DMS153 (cell line): ENCODE measurements at regions not wholly inside any gene's neighbourhood (a gene's known extent, or its start where the extent isn't known, plus 50 kb on each side); places are given as distances from the start of the nearest gene placed in this dataset.
"Not testable (repeated sequence)": the region's sequence is repeated elsewhere in the genome, so short reads cannot be mapped to it uniquely, and the experiment has no call there.

Experiments
- DNase-seq: peaks from one replicate; lab custom pipeline; 2025; lab: John Stamatoyannopoulos, UW

DNA sequence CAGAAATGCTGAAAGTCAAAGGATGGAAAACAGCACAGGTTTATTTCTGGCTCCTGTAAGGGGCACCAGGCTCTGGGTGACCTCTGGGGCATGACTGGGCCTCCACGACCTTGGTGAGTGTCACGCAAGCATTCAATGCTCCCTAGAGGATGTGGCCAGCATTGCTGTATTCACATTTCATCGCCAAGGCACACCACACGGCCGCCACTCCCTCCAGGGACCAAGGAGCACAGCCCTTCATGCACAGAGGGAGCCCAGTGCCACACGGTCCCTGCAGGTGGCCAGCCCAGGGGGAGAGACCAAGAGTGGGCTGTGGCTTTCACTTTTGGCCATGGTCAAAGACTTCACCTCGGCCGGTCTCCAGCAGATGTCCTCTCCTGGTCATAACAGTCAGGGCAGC lies 137.4 kb upstream of the TNRC6C start:
- peak; percentile 27 for DNase-seq

DNA sequence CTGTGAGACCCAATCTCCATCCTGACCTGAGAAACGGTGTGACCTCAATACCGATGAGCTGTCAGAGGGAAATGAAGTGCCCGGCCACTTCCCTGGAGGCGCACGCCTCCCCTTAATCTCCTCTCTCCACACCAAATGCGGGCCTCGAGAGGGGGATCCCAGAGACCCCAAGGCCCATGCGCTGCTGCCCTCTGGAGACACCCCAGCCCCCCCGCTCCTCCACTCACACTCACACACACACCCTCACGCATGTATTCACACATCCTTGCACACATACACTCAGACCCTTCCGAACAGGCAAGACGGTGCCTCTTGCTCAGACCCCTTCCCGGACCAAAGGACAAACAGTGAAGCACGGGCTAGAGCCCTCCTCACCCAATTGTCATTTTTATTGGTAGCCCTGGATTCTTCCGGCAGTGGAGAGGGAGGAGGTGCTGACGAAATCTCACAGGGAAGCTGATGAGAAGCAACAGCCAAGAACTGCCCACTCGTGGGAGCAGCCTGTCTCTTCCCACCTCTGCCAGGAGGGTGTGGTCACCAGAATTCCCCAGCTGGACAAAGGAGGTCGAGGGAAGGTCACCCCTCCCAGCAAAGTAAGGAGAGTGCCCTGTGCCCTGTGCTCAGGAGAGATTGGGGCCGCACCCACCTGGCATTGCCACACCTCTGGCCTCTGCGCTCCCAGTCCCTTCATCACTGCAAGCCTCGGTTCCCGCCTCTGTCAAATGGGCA lies 136.0 kb upstream of the TNRC6C start:
- DNase-seq: no peak

DNA sequence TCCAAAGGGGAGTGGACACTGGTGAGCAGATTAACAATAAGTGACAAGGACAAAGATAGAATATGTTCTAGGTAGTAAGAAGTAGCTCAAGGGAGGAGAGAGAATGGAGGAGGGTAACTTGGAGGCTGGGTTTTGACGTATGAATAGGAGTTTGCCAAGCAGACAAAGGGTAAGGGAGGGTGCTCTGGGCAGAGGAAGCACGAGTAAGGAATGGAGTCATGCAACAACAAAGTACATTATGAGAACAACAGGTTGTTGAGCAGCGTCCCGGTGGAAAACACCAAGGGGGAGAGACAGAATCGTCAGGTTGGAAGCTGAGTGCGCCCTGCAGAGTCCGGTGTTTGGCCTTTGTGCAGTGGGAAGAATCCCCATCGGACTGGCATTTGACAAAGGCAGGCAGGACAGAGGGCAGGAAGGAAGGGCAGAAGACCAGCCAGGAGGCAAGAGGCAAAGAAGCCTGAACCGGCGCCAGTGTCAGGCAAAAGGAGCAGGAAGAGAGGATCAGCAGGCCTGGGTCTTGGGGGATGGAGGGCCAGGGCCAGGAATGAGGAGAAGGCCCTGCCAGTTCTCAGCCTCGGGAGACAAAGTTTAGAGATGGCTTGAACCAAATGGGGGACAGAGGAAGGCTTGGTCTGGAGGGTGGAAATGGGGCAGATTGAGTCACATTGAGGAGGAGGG lies 134.3 kb upstream of the TNRC6C start:
- DNase-seq: no peak

DNA sequence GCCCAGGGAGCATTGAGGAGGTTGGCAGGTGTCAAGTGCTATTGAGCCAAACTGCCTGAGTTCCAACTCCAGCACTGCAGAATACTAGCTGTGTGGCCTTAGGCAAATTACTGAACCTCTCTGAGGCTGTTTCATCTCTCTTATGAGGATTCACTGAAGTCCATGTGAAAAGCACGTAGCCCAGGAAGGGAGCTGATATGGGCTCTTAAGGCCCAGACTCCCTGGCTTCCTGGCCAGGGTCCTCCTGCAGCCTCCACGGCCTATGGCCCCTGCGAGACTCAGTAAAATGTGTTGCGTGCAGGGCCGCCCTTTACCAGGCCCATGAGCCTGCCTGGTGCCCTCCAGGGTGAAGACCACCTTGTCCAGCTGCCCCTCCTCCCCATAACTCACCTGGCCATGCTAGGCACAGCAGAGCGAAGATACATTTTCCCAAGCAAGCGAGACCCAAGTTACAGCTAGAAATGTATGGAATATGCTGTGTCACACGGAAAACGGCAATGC lies 133.7 kb upstream of the TNRC6C start:
- DNase-seq: no peak

DNA sequence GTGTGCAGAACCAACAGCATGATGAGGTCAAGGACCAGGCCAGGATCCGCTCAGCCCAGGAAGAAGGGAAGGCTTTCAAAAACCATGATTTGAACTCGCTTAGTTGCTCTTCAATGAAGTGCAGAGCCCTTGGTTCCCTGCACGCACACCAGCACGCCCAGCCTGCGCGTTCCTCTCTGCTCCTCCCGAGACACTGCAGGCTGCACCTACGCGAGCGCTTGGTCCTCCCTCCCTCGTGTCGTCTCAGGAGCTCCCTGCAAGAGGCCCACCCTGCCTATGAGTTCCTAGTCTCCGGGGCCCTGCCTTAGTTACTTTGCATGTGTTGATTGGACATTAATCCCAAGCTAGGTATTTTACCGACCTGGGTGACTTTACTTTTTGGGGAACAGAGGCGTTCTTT lies 132.9 kb upstream of the TNRC6C start:
- DNase-seq: no peak

DNA sequence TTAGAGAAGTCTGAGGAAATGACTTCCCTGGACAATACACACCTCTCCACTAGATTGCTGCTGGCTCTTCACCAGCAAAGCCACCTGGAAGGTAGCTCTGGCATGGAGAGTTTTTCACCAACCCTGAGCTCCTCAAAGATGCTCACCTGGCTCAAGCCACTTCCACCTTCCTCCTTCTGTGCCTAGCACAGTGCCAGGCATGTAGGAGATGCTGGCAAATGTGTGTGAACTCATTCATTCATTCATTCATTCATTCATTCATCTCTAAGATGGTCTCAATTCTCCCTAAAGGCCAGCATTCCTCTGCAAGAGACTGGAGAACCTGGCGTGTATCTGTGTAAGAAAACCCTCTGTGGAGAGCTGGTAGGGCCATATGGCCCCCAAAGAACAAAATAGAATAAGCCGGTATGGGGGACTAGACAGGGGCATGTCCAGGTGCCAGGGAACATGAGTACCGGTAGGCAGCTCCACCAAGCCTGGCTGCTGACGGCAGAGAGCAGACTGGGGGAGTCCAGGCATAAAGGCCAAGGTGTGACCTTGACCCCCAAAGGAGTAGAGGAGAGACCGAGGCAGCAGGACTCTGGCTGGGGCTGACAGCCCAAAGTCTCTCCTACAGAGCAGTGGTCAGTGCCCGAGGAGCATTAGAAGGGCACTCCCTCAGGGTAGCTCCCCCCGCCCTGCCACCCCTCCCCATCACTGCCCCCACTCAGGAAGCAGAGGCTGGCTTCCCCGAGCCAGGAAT lies 132.2 kb upstream of the TNRC6C start:
- no peak for DNase-seq

DNA sequence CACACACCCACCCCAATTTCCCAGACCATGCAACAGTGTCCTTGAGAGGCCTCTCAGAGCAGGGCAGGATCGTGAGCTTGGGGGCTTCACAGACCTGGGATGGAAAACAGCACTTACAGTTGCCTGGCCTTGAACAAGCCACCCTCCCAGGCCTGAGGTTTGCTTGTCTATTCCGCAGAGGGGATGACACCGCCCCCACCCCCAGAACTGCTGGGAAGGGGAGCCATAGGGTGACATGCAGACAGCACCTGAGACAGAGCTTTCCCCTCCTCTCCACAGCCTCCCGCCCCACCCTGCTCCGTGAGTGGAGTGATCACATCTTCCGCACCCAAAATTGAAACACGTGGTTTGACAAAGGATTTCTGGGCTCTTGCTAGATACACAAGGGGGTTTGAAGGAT lies 131.5 kb upstream of the TNRC6C start:
- DNase-seq: no peak

DNA sequence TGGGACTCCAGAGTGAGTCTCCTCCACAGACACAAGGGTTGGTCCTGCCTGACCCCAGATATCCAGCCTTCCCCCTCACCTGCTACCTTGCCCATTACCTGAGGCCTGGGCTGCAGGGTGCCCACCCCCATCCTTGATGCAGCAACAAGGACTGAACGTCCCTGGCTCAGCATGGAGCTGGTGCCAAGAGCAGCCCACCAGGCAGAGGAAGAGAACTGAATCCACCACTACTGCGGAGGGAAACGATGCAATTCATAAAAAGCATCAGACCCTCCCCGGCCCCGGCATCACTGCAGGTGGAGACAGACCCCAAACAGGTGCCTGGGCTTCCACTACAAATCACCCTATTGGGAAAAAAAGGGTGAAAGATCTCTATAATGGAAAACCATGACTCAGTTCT lies 131.0 kb upstream of the TNRC6C start:
- DNase-seq: no peak

DNA sequence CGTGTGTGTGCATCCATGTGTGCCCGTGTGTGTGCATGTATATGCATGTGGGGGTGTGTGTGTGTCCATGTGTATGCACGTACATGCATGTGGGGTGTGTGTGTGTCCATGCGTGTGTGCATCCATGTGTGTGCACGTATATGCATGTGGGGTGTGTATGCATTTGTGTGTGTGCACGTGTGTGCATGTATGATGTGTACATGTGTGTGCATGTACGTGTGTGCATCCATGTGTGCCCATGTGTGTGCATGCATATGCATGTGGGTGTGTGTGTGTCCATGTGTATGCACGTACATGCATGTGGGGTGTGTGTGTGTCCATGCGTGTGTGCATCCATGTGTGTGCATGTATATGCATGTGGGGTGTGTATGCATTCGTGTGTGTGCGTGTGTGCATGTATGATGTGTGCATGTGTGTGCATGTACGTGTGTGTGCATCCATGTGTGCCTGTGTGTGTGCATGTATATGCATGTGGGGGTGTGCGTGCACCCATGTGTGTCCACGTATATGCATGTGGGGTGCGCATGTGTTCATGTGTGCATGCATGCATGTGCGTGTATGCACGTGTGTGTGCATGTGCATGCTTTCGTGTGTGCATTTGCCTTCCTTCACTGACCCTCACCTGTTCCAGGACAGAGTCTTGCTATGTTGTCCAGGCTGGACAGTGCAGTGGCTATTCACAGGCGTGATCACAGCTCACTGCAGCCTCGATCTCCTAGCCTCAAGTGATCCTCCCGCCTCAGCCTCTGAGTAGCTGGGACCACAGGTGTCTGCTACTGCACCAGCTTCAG lies 129.6 kb upstream of the TNRC6C start:
- no peak for DNase-seq

DNA sequence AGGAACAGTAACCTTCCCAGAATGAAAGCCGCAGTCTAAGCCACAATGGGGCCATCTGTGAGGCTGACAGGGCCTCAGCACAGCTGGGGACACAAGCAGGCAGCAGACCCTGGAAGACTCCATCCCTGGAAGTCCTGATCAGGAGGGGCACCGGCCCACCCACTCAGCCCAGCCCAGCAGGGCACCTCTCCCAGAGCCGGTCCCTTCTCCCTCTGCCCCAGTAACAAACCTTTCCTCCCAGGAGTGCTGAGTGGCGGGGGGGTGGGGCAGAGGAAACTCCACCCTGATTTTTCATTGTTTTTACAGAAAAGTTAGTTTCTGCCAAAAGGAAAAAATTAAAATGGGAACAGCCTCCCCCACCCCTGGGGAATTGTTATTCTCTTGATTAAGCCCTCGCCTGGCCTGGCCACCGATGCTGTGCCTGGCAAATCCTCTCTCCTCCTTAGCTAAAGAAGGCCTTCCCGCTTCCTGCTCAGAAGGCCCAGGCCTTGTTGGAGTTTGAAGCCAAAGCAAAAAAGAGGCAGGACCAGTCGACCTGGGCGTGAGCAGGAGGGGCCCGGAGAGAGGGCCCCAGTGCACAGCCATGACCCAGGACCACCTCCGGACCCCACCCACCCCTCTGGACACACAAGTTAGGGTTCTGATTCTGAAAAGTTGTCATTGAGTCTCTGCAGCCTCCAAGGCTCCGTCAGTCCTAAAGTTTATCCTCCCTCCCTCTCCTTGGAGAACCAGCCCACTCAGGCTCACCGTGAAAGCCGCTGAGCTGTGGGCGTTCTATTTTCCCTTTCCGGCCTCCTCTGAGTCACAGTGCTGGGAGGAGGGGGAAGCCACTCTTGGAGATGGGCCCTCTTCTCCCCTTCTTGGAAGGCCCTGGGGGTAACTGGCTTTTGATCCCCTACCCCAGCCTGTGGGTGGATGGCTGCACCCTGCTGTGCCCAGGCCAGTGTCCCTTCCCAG lies 128.4 kb upstream of the TNRC6C start:
- DNase-seq: no peak

DNA sequence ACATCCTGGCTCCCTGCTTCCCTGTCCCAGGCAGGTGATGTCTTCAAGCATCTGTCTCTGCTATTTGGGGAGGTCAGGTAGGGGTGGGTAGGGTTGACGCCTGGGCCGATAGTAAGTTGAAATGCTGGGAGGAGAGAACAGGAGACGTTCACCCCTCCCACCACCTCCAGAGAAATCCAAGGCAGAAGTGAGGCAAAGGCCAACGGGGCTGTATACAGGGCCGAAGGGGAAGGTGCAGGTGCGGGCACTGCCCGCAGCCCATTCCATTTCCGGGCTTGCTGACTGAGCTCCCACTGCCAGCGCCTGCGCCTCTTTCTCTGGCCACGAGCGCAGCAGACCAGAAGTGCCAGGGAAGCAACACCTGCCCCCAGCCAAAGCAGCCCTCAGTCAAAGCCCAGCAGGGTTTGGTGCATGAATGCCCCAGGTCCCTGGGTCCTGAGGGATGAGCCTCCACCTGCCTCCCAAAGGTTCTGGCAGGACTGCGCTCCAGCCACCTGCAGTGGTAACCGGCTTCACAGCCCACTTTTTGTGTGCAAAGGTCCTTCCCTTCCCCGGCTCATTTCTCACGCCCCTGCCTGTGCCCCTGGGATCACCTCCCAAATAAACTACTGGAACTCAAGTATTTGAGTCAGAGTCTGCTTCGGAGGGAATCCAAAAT lies 127.6 kb upstream of the TNRC6C start:
- no peak for DNase-seq

DNA sequence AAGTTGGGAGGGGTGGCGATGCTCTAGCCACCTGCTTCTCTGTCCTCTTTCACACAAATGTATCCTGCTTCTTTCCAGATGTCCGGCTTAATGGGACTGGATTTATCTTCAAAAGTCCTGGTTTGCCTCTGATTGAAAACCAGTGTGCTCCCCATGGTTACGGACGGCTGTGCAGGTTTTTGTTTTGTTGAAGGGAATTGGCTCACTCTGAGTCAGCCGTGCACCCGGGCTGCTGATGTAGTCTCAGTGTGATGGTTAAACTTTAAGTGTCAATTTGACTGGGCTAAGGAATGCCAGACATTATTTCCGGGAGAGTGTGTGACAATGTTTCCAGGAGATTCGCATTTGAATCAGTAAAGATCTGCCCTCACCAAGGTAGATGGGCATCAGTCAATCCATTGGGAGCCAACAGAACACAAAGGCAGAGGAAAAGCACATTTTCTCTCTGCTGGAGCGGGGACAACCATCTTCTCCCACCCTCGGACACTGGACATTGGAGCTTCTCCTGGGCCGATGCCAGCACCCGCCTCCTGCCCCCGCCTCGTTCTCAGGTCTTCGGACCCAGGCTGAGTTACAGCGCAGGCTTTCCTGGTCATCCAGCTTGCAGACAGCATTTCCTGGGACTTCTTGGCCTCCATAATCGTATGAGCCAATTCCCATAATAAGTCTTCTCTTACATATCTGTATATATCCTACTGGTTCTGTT lies 126.9 kb upstream of the TNRC6C start:
- DNase-seq: no peak

DNA sequence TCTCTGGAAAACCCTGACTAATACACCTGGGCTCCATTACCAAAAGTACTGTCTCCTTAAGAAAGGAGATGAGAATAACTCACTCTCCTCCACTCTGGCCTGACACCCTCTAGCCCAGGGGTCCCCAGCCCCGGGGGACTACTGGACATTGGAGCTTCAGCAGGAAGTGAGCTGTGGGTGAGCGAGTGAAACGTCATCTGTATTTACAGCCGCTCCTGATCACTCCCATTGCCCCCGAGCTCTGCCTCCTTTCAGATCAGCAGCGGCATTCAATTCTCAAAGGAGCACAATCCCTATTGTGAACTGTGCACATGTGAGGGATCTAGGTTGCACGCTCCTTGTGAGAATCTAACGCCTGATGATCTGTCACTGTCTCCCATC lies 126.3 kb upstream of the TNRC6C start:
- no peak for DNase-seq

DNA sequence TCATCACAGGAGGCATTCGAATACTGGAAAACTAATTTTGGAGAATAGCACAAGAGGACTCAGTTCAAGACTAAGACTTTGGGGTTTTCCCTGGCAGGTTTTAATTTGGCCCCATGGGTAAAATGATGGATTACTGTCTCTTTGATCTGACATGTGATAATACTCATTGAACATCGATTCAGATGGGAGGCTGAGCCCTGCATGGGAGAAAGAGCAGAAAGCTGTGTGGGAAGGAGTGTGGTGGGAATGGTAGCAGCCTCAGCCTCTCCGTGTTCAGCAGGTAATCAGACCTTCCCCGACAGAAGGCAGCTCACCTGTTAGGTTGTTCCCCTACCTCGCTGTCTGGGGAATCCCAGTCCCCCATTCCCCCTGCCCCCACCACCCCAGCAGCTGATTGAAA lies 124.7 kb upstream of the TNRC6C start:
- DNase-seq: no peak

DNA sequence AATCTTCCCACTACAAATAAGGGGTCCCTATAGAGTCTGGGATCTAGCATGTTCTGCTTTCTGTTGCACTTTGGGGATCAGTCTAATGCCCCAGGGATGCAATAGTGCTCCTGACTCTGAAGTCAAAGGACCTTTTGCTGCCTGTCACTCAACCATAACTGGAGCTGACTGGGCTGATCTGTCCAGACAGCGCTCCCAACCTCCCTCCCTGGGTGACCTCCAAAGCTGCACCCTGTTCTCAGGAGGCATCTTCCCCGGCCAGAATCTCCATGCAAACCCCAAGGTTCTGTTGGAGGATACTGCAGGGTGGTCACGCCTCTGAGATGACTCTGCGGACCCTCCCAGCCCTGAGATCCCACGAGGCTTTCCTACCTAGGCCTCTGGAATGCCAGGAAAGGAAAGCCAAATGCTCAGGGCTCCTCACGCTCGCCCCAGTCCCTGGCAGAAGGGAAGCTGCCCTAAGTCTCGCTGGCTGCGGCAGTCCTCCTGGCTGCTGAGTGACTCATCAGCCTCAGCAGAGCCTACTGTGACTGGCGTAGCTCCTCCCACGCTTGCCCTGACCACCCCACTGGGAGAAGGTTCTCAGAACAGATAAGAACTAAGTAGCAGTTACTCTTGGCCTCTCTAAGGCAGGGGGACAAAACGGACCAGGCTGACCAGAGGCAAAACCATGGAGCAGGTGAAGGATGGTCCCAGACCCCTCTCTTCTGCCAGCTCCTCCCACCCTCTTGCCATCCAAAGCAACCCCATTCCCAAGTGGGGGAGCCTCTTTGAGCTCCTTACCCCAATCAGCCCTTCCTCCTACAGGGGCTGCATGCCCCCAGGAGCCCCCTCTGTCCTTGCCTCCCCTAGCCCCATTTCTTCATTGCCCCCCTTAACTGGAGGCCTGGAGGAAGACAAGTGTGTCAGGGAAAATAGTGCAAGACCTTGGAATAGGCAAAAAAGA lies 124.1 kb upstream of the TNRC6C start:
- DNase-seq: no peak

DNA sequence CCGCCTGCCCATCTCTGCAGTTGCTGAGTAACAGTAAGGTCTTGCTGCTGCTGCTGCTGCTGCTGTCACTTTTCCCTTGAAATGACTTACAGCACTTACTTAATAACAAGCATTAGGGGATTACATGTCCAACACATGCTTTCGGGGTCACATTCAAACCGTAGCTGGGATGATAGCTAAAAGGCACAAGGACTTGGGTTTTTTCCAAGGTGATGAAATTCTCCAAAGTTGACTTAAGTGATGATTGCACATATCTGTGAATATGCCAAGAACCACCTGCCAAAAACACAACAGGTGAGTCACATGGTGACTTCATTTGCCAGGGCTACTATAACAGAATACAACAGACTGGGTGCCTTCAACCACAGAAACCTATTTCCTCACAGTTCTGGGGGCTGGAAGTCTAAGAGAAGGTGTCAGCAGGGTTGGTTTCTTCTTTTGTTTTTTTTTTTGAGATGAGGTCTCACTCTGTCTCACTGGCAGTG lies 121.9 kb upstream of the TNRC6C start:
- DNase-seq: no peak

DNA sequence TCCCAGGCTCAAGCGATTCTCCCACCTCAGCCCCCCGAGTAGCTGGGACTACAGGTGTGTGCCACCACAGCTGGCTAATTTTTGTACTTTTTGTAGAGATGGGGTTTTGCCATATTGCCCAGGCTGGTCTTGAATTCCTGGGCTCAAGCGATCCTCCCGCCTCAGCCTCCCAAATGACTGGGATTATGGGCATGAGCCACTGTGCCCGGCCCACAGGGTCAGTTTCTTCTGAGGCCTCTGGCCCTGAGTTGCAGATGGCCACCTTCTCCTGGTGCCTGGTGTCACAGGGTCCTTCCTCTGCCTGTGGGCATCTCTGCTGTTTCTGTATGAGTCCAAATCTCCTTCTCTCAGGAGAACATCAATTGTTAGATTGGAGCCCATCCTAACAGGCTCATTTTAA lies 121.4 kb upstream of the TNRC6C start:
- DNase-seq: not testable (repeated sequence)

DNA sequence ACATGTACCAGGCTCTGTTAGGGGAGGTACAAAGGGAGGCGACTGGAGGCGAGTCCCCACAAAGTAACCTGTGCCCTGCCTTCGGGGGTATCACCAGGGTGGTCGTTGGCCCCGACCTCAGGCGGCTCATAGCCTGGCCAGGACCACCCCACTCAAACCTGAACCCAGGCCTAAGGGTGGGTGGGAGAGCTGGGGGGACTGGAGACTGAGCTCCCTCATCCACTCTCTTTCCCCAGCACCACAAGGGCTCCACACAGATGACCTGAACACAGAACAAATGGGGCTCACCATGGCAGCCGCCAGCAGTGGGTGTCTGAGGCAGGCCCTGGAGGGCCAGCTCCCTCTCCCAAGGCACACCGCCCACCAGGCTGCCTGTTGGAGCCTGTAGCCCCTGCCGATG lies 120.6 kb upstream of the TNRC6C start:
- DNase-seq: no peak
